GM11168 (cell line): ENCODE measurements at regions not wholly inside any gene's neighbourhood (a gene's known extent, or its start where the extent isn't known, plus 50 kb on each side); places are given as distances from the start of the nearest gene placed in this dataset.
"Not testable (repeated sequence)": the region's sequence is repeated elsewhere in the genome, so short reads cannot be mapped to it uniquely, and the experiment has no call there.

Experiments used
- in situ Hi-C: fragments of 300-500 bp; cut with MboI; formaldehyde crosslinking; loops from one replicate; pipeline ENCODE4 v1.12.0; 2022; ENCODE audit warnings: low sequenced_read_pairs; ENCODE audit not compliant: unreplicated experiment

GRCh38 chr2:16092861-16093638, 152.7 kb downstream of the MYCN start:
- in situ Hi-C loops: no loop called here

DNA sequence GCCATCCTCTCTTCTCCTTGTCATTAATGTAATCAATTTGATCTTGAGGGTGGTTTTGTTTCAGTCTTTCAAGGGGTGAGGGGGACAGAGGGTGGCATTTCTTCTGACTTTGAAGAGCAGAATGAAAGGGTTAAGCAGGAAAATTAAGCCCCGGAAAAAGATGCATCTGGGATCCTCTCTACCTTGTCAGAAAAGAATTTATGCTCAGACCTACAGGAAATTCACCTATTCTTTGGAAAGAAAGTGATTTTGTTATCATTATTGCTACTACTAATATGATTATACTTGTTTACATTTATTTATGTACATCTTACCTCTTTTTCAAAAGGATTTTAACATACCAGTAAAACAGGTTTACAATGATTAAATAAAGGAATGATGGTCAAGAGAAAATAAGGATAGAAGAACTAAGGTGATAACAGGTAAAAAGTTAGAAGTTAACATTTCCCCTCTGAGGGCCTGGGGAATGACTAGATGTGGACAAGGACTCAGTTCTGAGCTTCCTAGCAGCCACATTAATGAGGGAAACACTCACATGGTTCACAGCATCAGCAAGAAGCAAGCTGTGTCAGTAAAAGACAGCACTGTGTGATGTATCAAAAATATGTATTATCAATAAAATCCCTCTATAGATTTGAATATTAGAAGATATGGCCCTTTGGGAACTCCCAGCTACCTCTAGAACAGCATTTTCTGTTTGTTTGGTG, 151.4 kb downstream of the MYCN start:
- in situ Hi-C loops: no loop called here

DNA sequence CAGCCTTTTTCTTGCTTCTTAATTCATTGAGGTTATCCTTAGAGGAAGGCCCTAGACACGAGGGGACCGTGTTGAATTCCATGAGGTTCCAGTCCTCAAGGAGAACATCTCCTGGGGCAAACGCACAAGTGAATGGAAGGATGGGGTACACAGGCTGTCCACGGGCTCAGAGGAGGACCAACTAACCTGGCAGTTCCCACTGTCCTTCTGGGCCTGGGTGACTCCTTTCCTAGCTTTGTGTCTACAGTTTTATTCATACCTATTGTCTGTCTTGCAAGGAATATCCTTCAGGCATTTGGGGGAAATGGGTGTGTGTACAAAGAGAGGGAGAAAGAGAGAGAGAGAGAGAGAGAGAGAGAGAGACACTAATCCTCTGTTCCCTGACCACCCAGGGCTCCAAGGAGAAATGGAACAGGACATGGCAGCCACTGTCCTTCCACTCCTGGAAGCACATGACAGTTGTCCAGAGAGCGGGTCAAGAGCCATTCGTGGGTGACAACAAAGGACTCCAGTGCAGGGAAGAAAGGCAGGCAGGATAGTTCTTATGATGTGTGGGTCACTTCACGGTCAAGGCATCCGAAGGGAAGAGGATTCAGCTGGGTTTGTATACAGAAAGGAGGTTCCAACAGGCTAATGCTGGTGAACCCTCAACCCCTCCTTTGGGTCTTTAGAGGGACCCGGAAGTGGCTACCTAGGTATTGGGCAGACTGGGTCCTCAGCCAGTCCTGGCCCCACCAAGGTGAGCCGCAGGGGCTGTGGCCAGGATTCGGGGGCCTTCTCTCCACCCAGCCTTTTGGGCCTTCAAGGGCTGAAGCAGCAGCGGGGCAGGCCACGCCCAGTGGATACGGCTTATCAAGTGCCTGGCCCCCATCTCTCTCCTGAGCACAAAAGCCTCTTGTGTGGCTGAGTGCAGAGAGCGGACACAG, 150.6 kb downstream of the MYCN start:
- in situ Hi-C loops: no loop called here

DNA sequence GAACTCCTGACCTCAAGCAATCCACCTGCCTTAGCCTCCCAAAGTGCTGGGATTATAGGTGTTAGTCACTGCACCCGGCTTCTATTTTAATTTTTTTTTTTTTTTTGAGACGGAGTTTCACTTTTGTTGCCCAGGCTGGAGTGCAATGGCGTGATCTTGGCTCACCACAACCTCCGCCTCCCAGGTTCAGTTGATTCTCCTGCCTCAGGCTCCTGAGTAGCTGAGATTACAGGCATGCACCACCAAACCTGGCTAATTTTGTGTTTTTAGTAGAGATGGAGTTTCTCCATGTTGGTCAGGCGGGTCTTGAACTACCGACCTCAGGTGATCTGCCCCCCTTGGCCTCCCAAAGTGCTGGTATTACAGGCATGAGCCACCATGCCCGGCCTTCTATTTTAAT, 149.1 kb downstream of the MYCN start:
- in situ Hi-C loops: not testable (repeated sequence)

GRCh38 chr2:16088802-16089112, 148.4 kb downstream of the MYCN start:
- in situ Hi-C loops: no loop called here

DNA sequence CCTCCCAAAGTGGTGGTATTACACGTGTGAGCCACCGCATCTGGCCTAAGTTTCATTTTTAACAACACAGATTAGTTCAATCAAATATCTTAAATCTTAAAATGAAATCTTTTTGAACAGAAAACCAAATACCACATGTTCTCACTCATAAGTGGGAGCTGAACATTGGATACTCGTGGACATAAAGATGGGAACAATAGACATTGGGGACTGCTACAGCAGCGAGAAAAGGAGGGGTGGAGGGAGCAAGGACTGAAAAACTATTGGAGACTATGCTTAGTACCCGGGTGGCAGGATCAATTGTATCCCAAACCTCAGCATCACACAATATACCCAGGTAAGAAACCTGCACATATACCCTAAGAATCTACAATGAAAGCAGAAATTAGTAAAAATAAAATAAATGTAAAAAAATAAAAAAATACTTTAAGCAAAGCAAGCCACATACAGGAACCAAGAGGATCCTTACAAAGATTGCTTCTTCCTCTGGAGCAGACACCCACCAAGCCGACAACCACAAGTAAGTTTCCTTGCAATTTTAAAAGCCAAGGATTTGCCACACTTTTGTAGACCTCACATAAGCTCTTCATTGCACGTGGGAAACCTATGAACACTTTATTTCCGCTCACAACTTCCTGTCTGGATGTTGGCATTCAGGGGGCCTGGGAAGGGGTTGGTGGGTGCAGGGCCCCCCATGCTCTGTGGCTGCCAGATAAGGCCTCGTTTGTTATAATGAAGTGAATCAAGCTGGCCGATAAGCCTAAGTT, 147.9 kb downstream of the MYCN start:
- in situ Hi-C loops: no loop called here

- in situ Hi-C loops: not testable (repeated sequence)
Observed at GRCh38 chr2:16086136-16086535, 145.8 kb downstream of the MYCN start.

GRCh38 chr2:16085073-16085472, 144.7 kb downstream of the MYCN start:
- in situ Hi-C loops: no loop called here

GRCh38 chr2:16084274-16084673, 143.9 kb downstream of the MYCN start:
- in situ Hi-C loops: no loop called here

DNA sequence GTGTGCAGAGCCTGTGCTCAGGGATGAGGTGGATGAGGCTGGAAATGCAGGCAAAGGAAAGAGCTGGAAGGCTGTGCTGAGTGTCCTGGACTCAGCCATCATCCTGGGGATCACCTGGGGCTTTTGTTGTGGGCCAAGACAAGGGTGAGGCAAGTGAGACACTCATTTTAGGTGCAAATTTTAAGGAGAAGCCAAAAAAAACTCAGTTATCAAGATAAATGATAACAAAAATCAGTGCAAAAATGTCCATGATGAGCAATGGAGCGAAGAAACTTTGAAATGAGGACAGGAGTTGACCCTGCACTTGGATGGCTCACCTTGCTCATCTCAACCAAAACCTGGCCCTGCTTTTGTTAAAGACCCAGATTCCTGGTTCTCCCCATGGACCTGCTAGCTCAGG, 141.9 kb downstream of the MYCN start:
- in situ Hi-C loops: no loop called here

DNA sequence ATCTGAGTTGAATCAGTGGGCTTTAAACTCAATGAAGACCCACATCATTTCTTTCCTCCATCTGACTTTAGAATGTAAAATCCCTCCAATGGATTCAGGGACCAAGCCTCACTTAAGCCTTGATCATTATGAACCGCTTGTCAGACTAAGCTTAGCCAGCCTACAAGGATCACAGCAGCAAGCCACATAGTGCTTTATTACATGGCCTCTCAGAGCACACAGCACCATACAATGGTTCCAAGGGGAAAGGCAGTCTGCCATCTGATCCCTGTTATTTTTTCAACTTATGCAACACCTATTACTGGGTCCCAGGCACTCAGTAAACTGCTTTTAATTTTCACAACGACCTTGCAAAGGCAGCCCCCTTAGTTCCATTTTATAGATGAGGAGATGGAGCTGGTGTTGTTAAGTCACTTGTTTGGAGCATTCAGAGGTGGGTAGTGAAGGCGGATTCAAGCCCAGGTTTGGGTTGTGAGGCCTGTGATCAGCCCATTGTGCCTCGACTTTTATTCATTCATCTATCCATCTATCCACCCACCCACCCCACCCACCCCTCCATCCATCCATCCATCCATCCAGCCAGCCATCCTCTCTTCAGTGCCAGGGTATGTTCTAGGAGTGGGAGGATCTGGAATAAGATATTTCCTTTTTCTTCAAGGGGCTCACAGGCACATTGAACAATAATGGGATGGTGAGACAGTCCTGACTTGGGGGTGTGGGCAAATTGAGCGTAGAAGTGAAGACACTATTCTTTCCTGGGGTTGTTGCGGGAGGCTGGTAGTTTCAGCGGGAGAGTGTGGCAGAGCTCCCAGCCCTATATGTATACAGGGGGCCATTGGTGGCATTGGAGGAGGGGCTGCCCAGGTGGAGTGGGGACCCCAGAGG, 141.2 kb downstream of the MYCN start:
- in situ Hi-C loops: no loop called here

GRCh38 chr2:16080516-16080915, 140.2 kb downstream of the MYCN start:
- in situ Hi-C loops: no loop called here

DNA sequence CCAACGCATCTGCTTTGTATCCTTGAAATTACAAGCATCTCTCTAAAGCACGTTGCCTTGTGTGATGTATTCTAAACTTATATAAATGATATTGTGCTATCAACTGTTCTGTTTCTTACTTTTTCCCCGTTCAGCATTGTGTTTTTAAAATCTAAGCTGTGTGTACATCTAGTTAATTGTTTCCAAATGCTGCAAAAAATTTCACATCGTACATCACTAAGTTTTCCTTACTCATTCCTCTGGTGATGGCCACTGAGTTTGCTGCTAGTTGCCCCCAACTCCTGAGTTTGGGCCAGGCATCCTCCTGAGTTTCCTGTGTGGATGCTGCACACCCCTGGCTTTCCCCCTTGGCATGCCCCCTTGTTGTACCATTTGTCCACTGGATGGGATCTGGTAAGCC, 139.7 kb downstream of the MYCN start:
- in situ Hi-C loops: no loop called here

DNA sequence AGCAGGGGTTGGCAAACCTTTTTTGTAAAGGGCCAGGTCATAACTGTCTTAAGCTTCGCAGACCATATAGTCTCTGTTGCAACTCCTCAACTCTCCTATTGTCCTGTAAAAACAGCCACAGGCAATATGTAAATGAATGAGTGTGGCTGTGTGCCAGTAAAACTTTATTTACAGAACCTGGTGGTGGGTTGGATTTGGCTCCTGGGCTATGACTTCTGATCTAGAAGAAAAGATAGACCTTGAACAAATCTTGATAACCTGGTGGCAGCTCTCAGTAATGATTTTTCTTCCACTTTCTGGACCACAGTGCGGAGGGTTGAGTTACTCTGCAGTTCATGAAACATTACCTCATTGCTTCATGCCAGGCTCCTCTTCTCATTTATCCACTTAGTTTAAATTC, 139.3 kb downstream of the MYCN start:
- in situ Hi-C loops: no loop called here

- in situ Hi-C loops: no loop called here
Observed at GRCh38 chr2:16077601-16078000, 137.3 kb downstream of the MYCN start.

DNA sequence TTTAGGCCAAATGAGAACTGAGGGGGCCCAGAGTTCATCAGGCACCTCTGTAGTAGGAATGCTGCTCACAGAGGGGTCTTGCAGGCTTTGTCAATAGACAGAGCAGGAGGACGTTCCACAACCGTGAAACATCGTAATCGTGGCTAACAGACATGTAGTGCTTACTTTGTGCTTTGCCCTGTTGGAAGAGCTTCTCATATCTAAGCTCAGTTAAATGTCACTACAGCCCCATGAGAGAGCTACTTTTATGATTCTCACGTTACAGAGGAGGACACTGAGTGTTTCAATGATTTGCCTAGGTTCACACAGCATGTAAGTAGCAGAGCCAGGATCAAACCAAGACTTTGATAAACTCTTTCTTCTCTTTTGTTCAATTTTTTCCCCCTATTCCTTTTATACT, 136.6 kb downstream of the MYCN start:
- in situ Hi-C loops: no loop called here

DNA sequence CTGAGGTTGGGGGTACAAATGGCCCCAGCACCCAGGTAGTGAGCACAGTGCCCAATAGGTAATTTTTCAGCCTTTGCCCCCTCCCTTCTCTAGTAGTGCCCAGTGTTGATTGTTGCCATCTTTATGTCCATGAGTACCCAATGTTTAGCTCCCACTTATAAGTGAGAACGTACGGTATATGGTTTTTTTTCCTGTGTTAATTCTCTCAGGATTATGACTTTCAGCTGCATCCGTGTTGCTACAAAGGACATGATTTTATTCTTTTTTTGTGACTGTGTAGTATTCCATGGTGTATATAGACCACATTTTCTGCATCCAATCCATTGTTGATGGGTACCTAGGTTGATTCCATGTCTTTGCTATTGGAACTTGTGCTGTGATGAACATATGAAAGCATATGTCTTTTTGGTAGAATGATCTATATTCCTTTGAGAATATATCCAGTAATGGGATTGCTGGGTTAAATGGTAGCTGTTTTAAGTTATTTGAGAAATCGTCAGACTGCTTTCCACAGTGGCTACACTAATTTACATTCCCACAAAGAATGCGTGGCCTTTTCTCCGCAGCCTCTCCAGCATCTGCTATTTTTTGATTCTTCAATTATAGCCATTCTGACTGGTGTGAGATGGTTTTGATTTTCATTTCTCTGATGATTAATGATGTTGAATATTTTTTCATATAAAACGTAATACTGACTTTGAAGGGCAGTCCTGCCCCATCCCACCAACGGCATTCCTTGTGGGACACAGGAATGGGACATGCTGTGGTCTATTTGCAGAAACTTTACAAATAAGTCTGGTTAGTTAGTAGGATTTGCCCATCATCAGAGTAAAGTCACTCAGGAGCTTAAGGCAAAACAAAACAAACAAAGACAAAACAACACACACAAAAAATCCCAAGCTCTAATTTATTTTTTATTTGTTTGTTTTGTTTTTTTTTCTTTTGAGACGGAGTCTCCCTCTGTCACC, 135.0 kb downstream of the MYCN start:
- in situ Hi-C loops: no loop called here

- in situ Hi-C loops: no loop called here
Observed at GRCh38 chr2:16073921-16074425, 133.6 kb downstream of the MYCN start.
